ENCODE measurements at regions not wholly inside any gene's neighbourhood (a gene's known extent, or its start where the extent isn't known, plus 50 kb on each side); places are given as distances from the start of the nearest gene placed in this dataset.

DNA sequence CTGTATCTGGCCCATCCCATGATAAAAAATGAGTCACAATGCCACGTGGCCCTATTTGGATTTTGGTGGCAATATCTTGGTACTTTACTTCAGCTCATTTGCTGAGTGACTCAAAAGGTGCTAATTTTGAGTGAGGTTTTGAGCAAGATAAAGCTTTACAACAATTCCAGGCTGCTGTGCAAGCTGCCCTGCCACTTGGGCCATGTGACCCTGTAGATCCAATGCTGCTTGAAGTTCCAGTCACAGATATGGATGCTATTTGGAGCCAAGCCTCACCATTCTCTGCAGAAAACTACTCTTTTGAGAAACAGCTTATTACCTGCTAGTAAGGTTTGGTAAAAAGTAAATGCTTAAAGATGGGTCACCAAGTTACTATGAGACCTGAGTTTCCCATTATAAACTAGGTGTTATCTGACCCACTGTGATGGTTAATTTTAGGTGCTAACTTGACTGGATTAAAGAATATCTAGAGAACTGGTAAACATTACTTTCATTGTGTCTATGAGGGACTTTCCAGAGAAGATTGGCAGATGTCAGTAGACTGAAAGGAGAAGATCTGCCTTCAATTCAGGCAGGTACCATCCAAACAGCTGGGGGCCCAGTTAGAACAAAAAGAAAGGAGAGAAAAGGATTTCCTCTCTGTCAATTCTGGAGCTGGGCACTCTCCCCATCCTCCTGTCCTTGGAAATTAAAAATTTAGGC lies 1083.9 kb downstream of the DIPK2A start:
- H3K4me3 ChIP-seq (ENCODE audit: control insufficient read depth, low read depth, low read length): no peak overlapping the region
- TF ChIP-seq, protein P1, sequence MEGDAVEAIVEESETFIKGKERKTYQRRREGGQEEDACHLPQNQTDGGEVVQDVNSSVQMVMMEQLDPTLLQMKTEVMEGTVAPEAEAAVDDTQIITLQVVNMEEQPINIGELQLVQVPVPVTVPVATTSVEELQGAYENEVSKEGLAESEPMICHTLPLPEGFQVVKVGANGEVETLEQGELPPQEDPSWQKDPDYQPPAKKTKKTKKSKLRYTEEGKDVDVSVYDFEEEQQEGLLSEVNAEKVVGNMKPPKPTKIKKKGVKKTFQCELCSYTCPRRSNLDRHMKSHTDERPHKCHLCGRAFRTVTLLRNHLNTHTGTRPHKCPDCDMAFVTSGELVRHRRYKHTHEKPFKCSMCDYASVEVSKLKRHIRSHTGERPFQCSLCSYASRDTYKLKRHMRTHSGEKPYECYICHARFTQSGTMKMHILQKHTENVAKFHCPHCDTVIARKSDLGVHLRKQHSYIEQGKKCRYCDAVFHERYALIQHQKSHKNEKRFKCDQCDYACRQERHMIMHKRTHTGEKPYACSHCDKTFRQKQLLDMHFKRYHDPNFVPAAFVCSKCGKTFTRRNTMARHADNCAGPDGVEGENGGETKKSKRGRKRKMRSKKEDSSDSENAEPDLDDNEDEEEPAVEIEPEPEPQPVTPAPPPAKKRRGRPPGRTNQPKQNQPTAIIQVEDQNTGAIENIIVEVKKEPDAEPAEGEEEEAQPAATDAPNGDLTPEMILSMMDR (conservative IDR thresholded peaks at IDR 0.05; ENCODE audit: control insufficient read depth, insufficient read depth, low read depth, low read length): no peak
- no peak for DNase-seq (ENCODE audit: low read depth)

DNA sequence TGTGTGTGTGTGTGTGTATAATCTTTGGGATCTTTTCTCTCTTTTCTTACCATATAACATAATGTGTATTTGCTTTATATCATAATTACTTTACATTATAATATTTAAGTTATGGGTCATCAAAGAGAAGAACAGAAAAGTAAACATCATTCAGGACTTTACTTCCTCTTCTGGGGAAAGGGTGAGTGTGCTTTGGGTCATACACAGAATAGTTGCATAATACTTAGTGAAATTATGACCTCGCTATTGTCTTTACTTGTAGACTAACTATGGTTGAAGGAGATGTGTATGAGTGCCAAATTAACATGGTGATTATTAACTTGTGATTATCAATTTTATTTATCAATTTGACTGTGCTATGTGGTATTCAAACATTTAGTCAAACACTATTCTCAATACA lies 1086.9 kb downstream of the DIPK2A start:
- peak; percentile 28 for DNase-seq (ENCODE audit: low read depth)
- TF ChIP-seq, protein P1 (conservative IDR thresholded peaks at IDR 0.05; ENCODE audit: control insufficient read depth, insufficient read depth, low read depth, low read length): no peak

DNA sequence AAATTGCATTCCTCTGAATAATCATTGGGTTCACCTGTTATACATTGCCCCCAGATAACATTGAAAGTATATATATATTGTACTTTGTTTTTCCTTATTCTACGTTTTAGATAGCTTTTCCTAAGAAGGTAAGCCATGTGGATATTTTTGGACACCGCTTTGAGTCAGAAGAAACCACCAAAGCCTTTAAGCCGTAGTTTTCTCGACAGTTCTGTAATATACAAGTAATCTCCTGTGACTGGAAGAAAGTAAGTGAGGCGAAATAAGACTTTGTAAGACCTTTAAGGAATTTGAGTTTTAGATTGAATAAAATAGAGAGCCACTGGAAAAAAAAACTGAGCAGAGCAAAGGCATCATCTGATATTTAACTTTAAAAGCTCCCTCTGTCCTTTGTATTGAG lies 1092.0 kb downstream of the DIPK2A start:
- TF ChIP-seq, protein P1 (conservative IDR thresholded peaks at IDR 0.05; ENCODE audit: control insufficient read depth, insufficient read depth, low read depth, low read length): no peak
- no peak overlapping the region for H3K4me3 ChIP-seq (ENCODE audit: control insufficient read depth, low read depth, low read length)
- DNase-seq (ENCODE audit: low read depth): no peak

More for the DNA sequence above, 1086.9 kb downstream of the DIPK2A start:
- no peak overlapping the region for H3K4me3 ChIP-seq (ENCODE audit: control insufficient read depth, low read depth, low read length)

DNA sequence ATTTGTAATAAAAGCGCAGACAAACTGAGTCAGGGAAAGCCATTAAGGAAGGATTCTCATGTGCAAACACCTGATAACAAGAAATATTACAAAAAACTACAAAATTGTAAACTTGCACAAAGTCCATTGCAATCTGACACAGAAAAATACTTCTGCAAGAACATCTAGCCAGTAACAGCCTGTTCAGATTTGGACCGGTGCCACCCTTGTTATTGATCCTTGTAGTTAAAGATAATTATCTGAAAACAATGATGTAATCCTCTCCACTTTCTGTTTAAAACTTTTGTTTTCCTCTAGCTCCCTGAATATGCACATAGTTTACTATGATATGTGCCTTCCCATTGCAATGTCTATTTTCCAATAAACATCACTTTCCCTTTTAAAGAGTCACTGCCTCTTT lies 1090.2 kb downstream of the PLOD2 start:
- no peak for DNase-seq (ENCODE audit: low read depth)
- no peak overlapping the region for H3K4me3 ChIP-seq (ENCODE audit: control insufficient read depth, low read depth, low read length)
- TF ChIP-seq, protein P1 (conservative IDR thresholded peaks at IDR 0.05; ENCODE audit: control insufficient read depth, insufficient read depth, low read depth, low read length): no peak

DNA sequence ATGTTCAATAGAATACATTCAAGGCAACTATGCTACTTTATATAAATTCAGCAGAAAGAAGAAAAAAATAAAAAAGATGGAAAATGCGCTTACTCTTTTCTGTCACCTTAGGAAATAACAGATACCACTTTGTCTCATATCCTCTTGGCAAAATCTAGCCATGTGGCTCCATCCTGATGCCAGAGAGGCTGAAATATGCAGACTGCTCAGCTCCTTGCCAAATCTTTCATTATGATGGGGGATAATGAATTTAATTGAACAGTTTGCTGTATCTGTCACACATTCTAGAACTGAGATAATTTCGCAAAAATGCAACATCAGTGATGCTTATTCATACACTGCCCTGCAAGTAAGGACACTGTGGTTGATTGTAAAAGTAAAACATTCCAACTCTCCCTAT lies 1081.5 kb downstream of the PLOD2 start:
- H3K4me3 ChIP-seq (ENCODE audit: control insufficient read depth, low read depth, low read length): no peak overlapping the region
- TF ChIP-seq, protein P1 (conservative IDR thresholded peaks at IDR 0.05; ENCODE audit: control insufficient read depth, insufficient read depth, low read depth, low read length): no peak
- DNase-seq (ENCODE audit: low read depth): no peak

DNA sequence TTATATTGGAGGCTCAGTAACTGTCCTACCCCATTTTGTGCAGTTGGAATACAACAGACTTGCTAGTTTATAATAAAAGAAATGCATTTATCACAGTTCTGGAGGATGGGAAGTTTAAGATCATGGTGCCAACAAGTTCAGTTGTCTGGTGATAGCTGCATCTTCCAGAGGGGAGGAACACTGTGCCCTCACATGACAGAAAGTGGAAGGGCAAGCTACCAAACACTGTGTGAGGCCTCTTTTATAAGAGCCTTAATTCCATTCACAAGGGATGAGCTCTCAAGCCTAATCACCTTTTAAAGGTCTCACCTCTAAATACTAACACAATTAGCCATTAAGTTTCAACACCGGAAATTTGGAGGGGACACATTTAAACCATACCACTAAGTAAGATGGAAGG lies 1073.9 kb downstream of the PLOD2 start:
- DNase-seq (ENCODE audit: low read depth): no peak
- no peak overlapping the region for H3K4me3 ChIP-seq (ENCODE audit: control insufficient read depth, low read depth, low read length)
- TF ChIP-seq, protein P1 (conservative IDR thresholded peaks at IDR 0.05; ENCODE audit: control insufficient read depth, insufficient read depth, low read depth, low read length): no peak
